ENCODE measurements at regions not wholly inside any gene's neighbourhood (a gene's known extent, or its start where the extent isn't known, plus 50 kb on each side); places are given as distances from the start of the nearest gene placed in this dataset.

- TF ChIP-seq POLR2A (IDR thresholded peaks at IDR 0.05) = no peak
- TF ChIP-seq EP300 (IDR thresholded peaks at IDR 0.05) = no peak
- TF ChIP-seq CTCF (IDR thresholded peaks at IDR 0.05) = no peak
- 89% methylated on average over 5 of the region's 5 CpGs for WGBS, 2 donors
- no peak overlapping the region for H3K4me3 ChIP-seq
- H3K27me3 ChIP-seq = no peaks in the 10 kb centered on the region
- no peaks in the 10 kb centered on the region for H3K9me3 ChIP-seq
- DNase-seq = no peak
- H3K36me3 ChIP-seq = no peaks in the 10 kb centered on the region
- intact Hi-C loops (cut with DNase I) = no loop called here
- H3K4me1 ChIP-seq = peaks cover 0 to 14% (median 2%) of the 10 kb centered on the region in 4 donors
- no peak overlapping the region for H3K27ac ChIP-seq
Observed at GRCh38 chr4:158991534-158992155, 111.2 kb upstream of the RAPGEF2 start.

GRCh38 chr4:158993891-158994290 is 109.0 kb upstream of the RAPGEF2 start:
- H3K4me3 ChIP-seq = no peak overlapping the region
- 50 to 71% methylated on average over 2 of the region's 2 CpGs for WGBS, 2 donors
- no peak overlapping the region for H3K27ac ChIP-seq
- H3K4me1 ChIP-seq = peaks cover 0 to 30% (median 7%) of the 10 kb centered on the region in 4 donors
- no peaks in the 10 kb centered on the region for H3K36me3 ChIP-seq
- TF ChIP-seq POLR2A (IDR thresholded peaks at IDR 0.05) (no peak), EP300 (IDR thresholded peaks at IDR 0.05) (no peak), CTCF (IDR thresholded peaks at IDR 0.05) (no peak), POLR2AphosphoS5 (IDR thresholded peaks at IDR 0.05) (no peak)
- H3K9me3 ChIP-seq = no peaks in the 10 kb centered on the region
- DNase-seq = no peak
- intact Hi-C loops (cut with DNase I) = no loop called here
- no peaks in the 10 kb centered on the region for H3K27me3 ChIP-seq

GRCh38 chr4:158995040-158995439 is 107.8 kb upstream of the RAPGEF2 start:
- TF ChIP-seq CTCF (IDR thresholded peaks at IDR 0.05) (no peak), POLR2A (IDR thresholded peaks at IDR 0.05) (no peak), POLR2AphosphoS5 (IDR thresholded peaks at IDR 0.05) (no peak), EP300 (IDR thresholded peaks at IDR 0.05) (no peak)
- Histone ChIP-seq H3K9me3 (no peaks in the 10 kb centered on the region), H3K36me3 (no peaks in the 10 kb centered on the region), H3K27ac (no peak overlapping the region), H3K4me3 (no peak overlapping the region), H3K4me1 (peaks cover 0 to 32% (median 7%) of the 10 kb centered on the region in 4 donors), H3K27me3 (no peaks in the 10 kb centered on the region)
- no peak for DNase-seq
- 16 to 71% methylated on average over 2 of the region's 2 CpGs for WGBS, 2 donors
- intact Hi-C loops (cut with DNase I) = no loop called here

DNA sequence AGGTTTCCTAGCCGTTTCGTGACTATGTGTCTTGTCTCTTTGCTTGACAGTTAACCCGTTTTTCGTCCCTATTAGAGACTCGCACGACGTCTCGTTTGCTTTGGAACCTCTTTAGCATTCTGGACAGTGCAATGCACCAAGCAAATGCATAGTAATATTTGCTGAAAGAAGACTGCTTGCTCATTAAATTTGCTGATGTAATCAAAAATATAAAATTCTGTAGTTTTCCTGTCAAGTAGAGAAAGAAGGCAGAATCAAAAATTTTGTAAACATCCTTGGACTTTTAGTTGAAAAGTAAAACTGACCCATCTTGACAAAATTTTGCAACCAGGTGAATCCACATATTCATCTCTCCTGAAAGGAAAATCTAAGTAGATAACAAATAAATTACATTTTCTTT is 106.9 kb upstream of the RAPGEF2 start:
- H3K27ac ChIP-seq = peak overlapping the region in 1 of 4 donors; percentile 50
- no peaks in the 10 kb centered on the region for H3K27me3 ChIP-seq
- no peak overlapping the region for H3K4me3 ChIP-seq
- 82% methylated on average over 8 of the region's 8 CpGs for WGBS, 2 donors
- no peak for TF ChIP-seq EP300 (IDR thresholded peaks at IDR 0.05)
- no peak for TF ChIP-seq POLR2AphosphoS5 (IDR thresholded peaks at IDR 0.05)
- no peak for TF ChIP-seq POLR2A (IDR thresholded peaks at IDR 0.05)
- TF ChIP-seq CTCF (IDR thresholded peaks at IDR 0.05) = no peak
- H3K9me3 ChIP-seq = no peaks in the 10 kb centered on the region
- H3K36me3 ChIP-seq = no peaks in the 10 kb centered on the region
- DNase-seq = no peak
- intact Hi-C loops (cut with DNase I) = no loop called here
- H3K4me1 ChIP-seq = peaks cover 0 to 32% (median 7%) of the 10 kb centered on the region in 4 donors

GRCh38 chr4:158996669-158997074 is 106.2 kb upstream of the RAPGEF2 start:
- intact Hi-C loops (cut with DNase I) = no loop called here
- no peak for TF ChIP-seq EP300 (IDR thresholded peaks at IDR 0.05)
- TF ChIP-seq POLR2AphosphoS5 (IDR thresholded peaks at IDR 0.05) = peak in 3 of 4 donors; percentile 21 to 47 (median 41)
- Histone ChIP-seq H3K27me3 (no peaks in the 10 kb centered on the region), H3K4me1 (peaks cover 0 to 32% (median 7%) of the 10 kb centered on the region in 4 donors), H3K27ac (peak overlapping the region in 3 of 4 donors; percentile 37 to 62 (median 50)), H3K36me3 (no peaks in the 10 kb centered on the region), H3K4me3 (no peak overlapping the region), H3K9me3 (no peaks in the 10 kb centered on the region)
- 7 to 47% methylated on average over 3 of the region's 3 CpGs for WGBS, 2 donors
- no peak for DNase-seq
